SK-N-SH (cell line): ENCODE measurements at regions not wholly inside any gene's neighbourhood (a gene's known extent, or its start where the extent isn't known, plus 50 kb on each side); places are given as distances from the start of the nearest gene placed in this dataset.

Experiments used
- CTCF ChIA-PET: fragments of 300-600, 350-600 bp; formaldehyde crosslinking; extraction: SDS; loops from one replicate; lab custom pipeline; 2021; lab: Yijun Ruan, JAX
- POLR2A ChIA-PET: fragments of 350-600 bp; sonication (Branson Sonifier 250); formaldehyde crosslinking; extraction: SDS; loops from one replicate; lab custom pipeline; 2020; ENCODE audit warnings: antibody characterized with exemption, inconsistent platforms; lab: Yijun Ruan, JAX
- DNase-seq: peaks from one replicate; pipeline ENCODE4 v3.0.0; 2012
- H2AFZ ChIP-seq: fragments of 200-600 bp; sonication (generic); 2 replicates; pipeline ENCODE4 v1.8.1; 2016; ENCODE audit warnings: antibody characterized with exemption, mild to moderate bottlenecking, low read depth
- H3F3A ChIP-seq: fragments of 200-600 bp; sonication (generic); replicated peaks from 2 replicates; pipeline ENCODE3; 2016; ENCODE audit warnings: antibody characterized with exemption, mild to moderate bottlenecking; ENCODE audit not compliant: insufficient read depth
- H3K27ac ChIP-seq, 2 experiments: fragments of 200-500 bp in 1 of 2; fragments of 200-600 bp in 1 of 2; sonication (Bioruptor generic) in 1 of 2; sonication (generic), shearing (Covaris generic) in 1 of 2; 2 replicates each; pipeline versions ENCODE4 v1.5.1 to v1.6.1; 2014 to 2016; ENCODE audit warnings: low read depth in 2 of 2, inconsistent platforms in 1 of 2, low read length in 1 of 2, mild to moderate bottlenecking in 1 of 2, mixed read lengths in 1 of 2
- H3K27me3 ChIP-seq: fragments of 200-600 bp; sonication (generic), shearing (Covaris generic); 2 replicates; pipeline ENCODE4 v1.6.1; 2016; ENCODE audit warnings: mixed run types; ENCODE audit not compliant: insufficient read depth
- H3K36me3 ChIP-seq, 2 experiments: fragments of 200-500 bp in 1 of 2; fragments of 200-600 bp in 1 of 2; sonication (Bioruptor generic) in 1 of 2; sonication (generic) in 1 of 2; replicated peaks in 1 of 2; 2 replicates each; pipeline versions ENCODE3 to v1.5.1; 2014 to 2016; ENCODE audit warnings: low read length in 1 of 2, mild to moderate bottlenecking in 1 of 2; ENCODE audit not compliant: insufficient read depth in 2 of 2, control insufficient read depth in 1 of 2
- H3K4me1 ChIP-seq, 2 experiments: fragments of 200-500 bp in 1 of 2; fragments of 200-600 bp in 1 of 2; sonication (Bioruptor generic) in 1 of 2; sonication (generic), shearing (Covaris generic) in 1 of 2; 2 replicates each; pipeline versions ENCODE4 v1.5.1 to v1.6.1; 2014 to 2016; ENCODE audit warnings: low read depth in 1 of 2, low read length in 1 of 2, mixed run types in 1 of 2; ENCODE audit not compliant: insufficient read depth in 2 of 2, control insufficient read depth in 1 of 2
- H3K4me2 ChIP-seq: fragments of 200-600 bp; sonication (generic), shearing (Covaris generic); 2 replicates; pipeline ENCODE4 v1.6.1; 2017; ENCODE audit warnings: mixed run types
- H3K4me3 ChIP-seq, 2 experiments: fragments of 200-500 bp in 1 of 2; fragments of 200-600 bp in 1 of 2; sonication (Bioruptor generic) in 1 of 2; sonication (generic), shearing (Covaris generic) in 1 of 2; 2 replicates each; pipeline versions ENCODE4 v1.5.1 to v1.8.1; 2014 to 2016; ENCODE audit warnings: low read depth in 2 of 2, inconsistent platforms in 1 of 2, low read length in 1 of 2, mild to moderate bottlenecking in 1 of 2, mixed read lengths in 1 of 2, moderate library complexity in 1 of 2
- H3K79me2 ChIP-seq: fragments of 200-600 bp; sonication (generic); 2 replicates; pipeline ENCODE4 v1.8.1; 2017; ENCODE audit warnings: mild to moderate bottlenecking; ENCODE audit not compliant: insufficient read depth
- H3K9ac ChIP-seq: fragments of 200-600 bp; sonication (generic); 2 replicates; pipeline ENCODE4 v1.6.1; 2017; ENCODE audit warnings: mixed run types
- H3K9me2 ChIP-seq: fragments of 200-600 bp; sonication (generic); 2 replicates; pipeline ENCODE4 v1.6.1; 2017; ENCODE audit warnings: mixed run types
- H3K9me3 ChIP-seq: fragments of 200-600 bp; sonication (generic); 2 replicates; pipeline ENCODE4 v1.6.1; 2017; ENCODE audit warnings: mixed run types, mild to moderate bottlenecking, moderate library complexity
- H4K20me1 ChIP-seq: fragments of 200-600 bp; sonication (generic); 2 replicates; pipeline ENCODE4 v1.6.1; 2017; ENCODE audit warnings: mild to moderate bottlenecking, mixed run types; ENCODE audit not compliant: insufficient read depth
- CHD2 ChIP-seq: fragments of 150-350 bp; IDR thresholded peaks from 2 replicates; pipeline ENCODE4 v1.6.1; 2018; ENCODE audit warnings: low read length; ENCODE audit not compliant: partially characterized antibody
- ELF1 ChIP-seq: IDR thresholded peaks from 2 replicates; pipeline ENCODE4 v1.4.0; 2012
- EP300 ChIP-seq, 2 experiments: IDR thresholded peaks; 2 replicates each; pipeline versions ENCODE4 v1.4.0 to v1.6.1; 2012; ENCODE audit warnings: borderline replicate concordance in 1 of 2, low read depth in 1 of 2, low read length in 1 of 2
- EZH2phosphoT487 ChIP-seq: fragments of 200-600 bp; sonication (generic); IDR thresholded peaks from 2 replicates; pipeline ENCODE4 v1.6.1; 2017; ENCODE audit warnings: low read depth, mixed run types, mild to moderate bottlenecking, antibody characterized with exemption, moderate library complexity, borderline replicate concordance
- FOSL2 ChIP-seq: IDR thresholded peaks from 2 replicates; pipeline ENCODE4 v1.4.0; 2012; ENCODE audit warnings: low read depth, mild to moderate bottlenecking, moderate library complexity, borderline replicate concordance
- FOXJ3 ChIP-seq: sonication (generic); formaldehyde crosslinking; IDR thresholded peaks from 2 replicates; pipeline ENCODE4 v1.5.1; 2020; ENCODE audit warnings: mild to moderate bottlenecking, missing genetic modification reagents
- FOXM1 ChIP-seq: IDR thresholded peaks from 2 replicates; pipeline ENCODE4 v1.4.0; 2012; ENCODE audit warnings: low read depth, mild to moderate bottlenecking
- GABPA ChIP-seq: IDR thresholded peaks from 2 replicates; pipeline ENCODE4 v1.4.0; 2012; ENCODE audit warnings: low read depth, mild to moderate bottlenecking
- IRF3 ChIP-seq: fragments of 150-350 bp; IDR thresholded peaks from 2 replicates; pipeline ENCODE4 v1.6.1; 2016; ENCODE audit warnings: mild to moderate bottlenecking, low read depth, low read length
- MAX ChIP-seq: IDR thresholded peaks from 2 replicates; pipeline ENCODE4 v1.4.0; 2012; ENCODE audit warnings: low read depth
- MXI1 ChIP-seq: IDR thresholded peaks from 2 replicates; pipeline ENCODE4 v1.6.1; 2012; ENCODE audit warnings: mild to moderate bottlenecking, low read depth, low read length, improper control_type of control experiment
- NFIC ChIP-seq: IDR thresholded peaks from 2 replicates; pipeline ENCODE4 v1.4.0; 2012; ENCODE audit warnings: borderline replicate concordance
- NRF1 ChIP-seq: IDR thresholded peaks from 2 replicates; pipeline ENCODE4 v1.6.1; 2012; ENCODE audit warnings: low read depth, mild to moderate bottlenecking, low read length
- POLR2AphosphoS5 ChIP-seq: IDR thresholded peaks from 2 replicates; pipeline ENCODE4 v1.6.1; 2012; ENCODE audit warnings: low read depth, low read length
- RCOR1 ChIP-seq: fragments of 150-350 bp; IDR thresholded peaks from 2 replicates; pipeline ENCODE4 v1.6.1; 2017; ENCODE audit warnings: antibody characterized with exemption, low read length
- REST ChIP-seq: IDR thresholded peaks from 2 replicates; pipeline ENCODE4 v1.6.1; 2012; ENCODE audit warnings: mild to moderate bottlenecking, low read depth, low read length, moderate library complexity
- RFX5 ChIP-seq: IDR thresholded peaks from 2 replicates; pipeline ENCODE4 v1.6.1; 2012; ENCODE audit warnings: mild to moderate bottlenecking, improper control_type of control experiment, low read length
- SIN3A ChIP-seq: IDR thresholded peaks from 2 replicates; pipeline ENCODE4 v1.6.1; 2012; ENCODE audit warnings: low read depth, mild to moderate bottlenecking, low read length, moderate library complexity, borderline replicate concordance
- SMC3 ChIP-seq: IDR thresholded peaks from 2 replicates; pipeline ENCODE4 v1.6.1; 2012; ENCODE audit warnings: low read depth, low read length, improper control_type of control experiment
- TAF1 ChIP-seq: IDR thresholded peaks from 2 replicates; pipeline ENCODE4 v1.6.1; 2012; ENCODE audit warnings: low read depth, mild to moderate bottlenecking, low read length, moderate library complexity, borderline replicate concordance
- TCF12 ChIP-seq: IDR thresholded peaks from 2 replicates; pipeline ENCODE4 v1.4.0; 2012
- TEAD4 ChIP-seq: IDR thresholded peaks from 2 replicates; pipeline ENCODE4 v1.4.0; 2012; ENCODE audit warnings: mild to moderate bottlenecking, borderline replicate concordance; ENCODE audit not compliant: insufficient read depth
- USF1 ChIP-seq: IDR thresholded peaks from 2 replicates; pipeline ENCODE4 v1.4.0; 2012; ENCODE audit warnings: low read depth, borderline replicate concordance
- USF2 ChIP-seq: fragments of 150-350 bp; IDR thresholded peaks from 2 replicates; pipeline ENCODE4 v1.6.1; 2017; ENCODE audit warnings: antibody characterized with exemption, low read length, low read depth, borderline replicate concordance
- YY1 ChIP-seq: IDR thresholded peaks from 2 replicates; pipeline ENCODE4 v1.4.0; 2012; ENCODE audit warnings: low read depth, mild to moderate bottlenecking
- WGBS: methylation state at CpG from one replicate; pipeline ENCODE4 v1.1.6; 2017; ENCODE audit warnings: low lambda C conversion rate; 5-methylcytosine and 5-hydroxymethylcytosine counted together
- TF ChIP-seq, protein P1 (sequence below): fragments of 200-600 bp; sonication (generic); IDR thresholded peaks from 2 replicates; pipeline ENCODE4 v1.6.1; 2017; ENCODE audit warnings: antibody characterized with exemption, mild to moderate bottlenecking, moderate library complexity

DNA sequence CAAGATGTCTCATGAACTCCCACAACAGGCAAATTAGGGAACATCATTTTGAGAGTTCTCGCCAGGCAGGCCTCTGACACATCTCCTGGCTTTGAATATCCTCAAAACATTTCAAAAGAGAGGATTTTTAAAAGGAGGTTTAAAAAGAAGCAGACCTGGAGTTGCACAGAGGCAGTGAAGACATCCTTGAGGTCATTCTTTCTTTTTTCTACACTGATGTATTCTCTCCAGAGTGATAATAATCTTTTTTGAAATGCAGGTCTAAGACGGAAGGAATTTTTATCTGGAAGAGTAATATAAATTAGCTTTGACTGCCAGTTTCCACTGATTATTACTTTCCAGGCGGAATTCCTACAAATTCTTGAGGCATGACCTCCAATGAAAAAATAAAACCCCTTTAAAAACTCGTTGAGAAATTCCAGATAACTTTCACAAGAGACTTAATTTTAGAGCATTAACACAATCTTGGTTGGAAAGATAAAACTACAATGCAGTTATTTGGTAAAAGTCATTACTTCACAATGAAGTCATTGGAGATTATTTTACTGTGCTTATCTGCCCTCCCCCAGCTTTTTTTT is 125.0 kb downstream of the LYPLAL1 start:
- no peaks in the 10 kb centered on the region for H4K20me1 ChIP-seq
- ChIA-PET CTCF (no interaction called here), POLR2A (no interaction called here)
- no peaks in the 10 kb centered on the region for H3K27me3 ChIP-seq
- DNase-seq = no peak
- peak overlapping the region; percentile 70 for H3K9ac ChIP-seq
- 0 out of 2 replicates have a peak overlapping the region, but pooled peaks have one; percentile 14 for H3K4me2 ChIP-seq
- H3K27ac ChIP-seq = peak overlapping the region; percentile 77 to 97; a peak in 3 of 4 replicates
- no peaks in the 10 kb centered on the region for H3K9me3 ChIP-seq
- H3K4me1 ChIP-seq = peaks cover 5 to 46% of the 10 kb centered on the region in 2 experiments; a peak in 3 of 4 replicates
- WGBS = 15% methylated on average over 4 of the region's 4 CpGs
- peaks cover 60% of the 10 kb centered on the region for H3F3A ChIP-seq
- H3K4me3 ChIP-seq = no peak overlapping the region
- no peak overlapping the region for H2AFZ ChIP-seq
- H3K36me3 ChIP-seq = no peaks in the 10 kb centered on the region
- H3K79me2 ChIP-seq = no peaks in the 10 kb centered on the region
- H3K9me2 ChIP-seq = no peaks in the 10 kb centered on the region
- TF ChIP-seq GABPA = no peak; the same call in 1 of the 2 replicates
- peak; percentile 71 for TF ChIP-seq FOSL2
- peak; percentile 99 for TF ChIP-seq TCF12
- TF ChIP-seq CHD2 = no peak
- TF ChIP-seq POLR2AphosphoS5 = peak; percentile 67; the same call in 1 of the 2 replicates
- TF ChIP-seq EZH2phosphoT487 = no peak
- TF ChIP-seq YY1 = no peak; the same call in 1 of the 2 replicates
- TF ChIP-seq TAF1 = no peak
- no peak for TF ChIP-seq NRF1
- TF ChIP-seq MXI1 = no peak
- TF ChIP-seq SIN3A = no peak
- no peak for TF ChIP-seq ELF1
- 0 out of 2 replicates have a peak, but pooled peaks have one; percentile 5 for TF ChIP-seq REST
- no peak for TF ChIP-seq USF1
- TF ChIP-seq, protein P1, sequence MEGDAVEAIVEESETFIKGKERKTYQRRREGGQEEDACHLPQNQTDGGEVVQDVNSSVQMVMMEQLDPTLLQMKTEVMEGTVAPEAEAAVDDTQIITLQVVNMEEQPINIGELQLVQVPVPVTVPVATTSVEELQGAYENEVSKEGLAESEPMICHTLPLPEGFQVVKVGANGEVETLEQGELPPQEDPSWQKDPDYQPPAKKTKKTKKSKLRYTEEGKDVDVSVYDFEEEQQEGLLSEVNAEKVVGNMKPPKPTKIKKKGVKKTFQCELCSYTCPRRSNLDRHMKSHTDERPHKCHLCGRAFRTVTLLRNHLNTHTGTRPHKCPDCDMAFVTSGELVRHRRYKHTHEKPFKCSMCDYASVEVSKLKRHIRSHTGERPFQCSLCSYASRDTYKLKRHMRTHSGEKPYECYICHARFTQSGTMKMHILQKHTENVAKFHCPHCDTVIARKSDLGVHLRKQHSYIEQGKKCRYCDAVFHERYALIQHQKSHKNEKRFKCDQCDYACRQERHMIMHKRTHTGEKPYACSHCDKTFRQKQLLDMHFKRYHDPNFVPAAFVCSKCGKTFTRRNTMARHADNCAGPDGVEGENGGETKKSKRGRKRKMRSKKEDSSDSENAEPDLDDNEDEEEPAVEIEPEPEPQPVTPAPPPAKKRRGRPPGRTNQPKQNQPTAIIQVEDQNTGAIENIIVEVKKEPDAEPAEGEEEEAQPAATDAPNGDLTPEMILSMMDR = no peak
- TF ChIP-seq FOXM1 = peak; percentile 99
- TF ChIP-seq IRF3 = no peak
- peak; percentile 88 for TF ChIP-seq NFIC
- TF ChIP-seq SMC3 = no peak
- no peak for TF ChIP-seq USF2
- TF ChIP-seq MAX = no peak
- no peak for TF ChIP-seq FOXJ3 (CRISPR knock-in tag)
- TF ChIP-seq RFX5 = no peak
- TF ChIP-seq RCOR1 = no peak
- TF ChIP-seq TEAD4 = peak; percentile 100
- TF ChIP-seq EP300 (IDR thresholded peaks at IDR 0.05; ENCODE audit: borderline replicate concordance in 1 of 2, low read depth in 1 of 2, low read length in 1 of 2) = peak; percentile 80 to 100
